ENCODE measurements at regions not wholly inside any gene's neighbourhood (a gene's known extent, or its start where the extent isn't known, plus 50 kb on each side); places are given as distances from the start of the nearest gene placed in this dataset.

- no peak for TF ChIP-seq CTCF (IDR thresholded peaks at IDR 0.05)
- TF ChIP-seq POLR2A (IDR thresholded peaks at IDR 0.05), result no peak
- no peak for TF ChIP-seq POLR2AphosphoS5 (IDR thresholded peaks at IDR 0.05)
- TF ChIP-seq EP300 (IDR thresholded peaks at IDR 0.05), result no peak
Measured at GRCh38 chr17:79281803-79282202, 207.2 kb downstream of the ENGASE start.
